ENCODE measurements at regions not wholly inside any gene's neighbourhood (a gene's known extent, or its start where the extent isn't known, plus 50 kb on each side); places are given as distances from the start of the nearest gene placed in this dataset.

DNA sequence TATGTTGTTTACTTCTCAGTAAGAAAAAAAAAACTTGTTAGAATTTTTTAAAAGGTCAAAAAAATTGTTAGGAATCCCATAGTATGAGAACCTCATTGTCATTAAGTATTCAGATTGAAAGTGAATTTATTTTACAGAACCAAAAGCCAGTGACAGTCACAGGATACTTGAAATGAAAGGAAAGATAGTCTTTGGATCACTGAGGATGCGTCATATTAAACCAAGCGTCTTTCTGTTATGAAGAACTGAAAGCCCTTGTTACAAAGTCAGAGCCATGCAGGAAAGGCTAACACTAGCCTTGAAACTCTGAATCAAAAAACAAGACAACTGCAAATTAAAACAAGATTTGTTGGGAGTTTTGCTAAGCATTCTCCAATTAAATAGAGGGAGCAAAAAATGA lies 1348.0 kb upstream of the SLC10A2 start:
- TF ChIP-seq POLR2A (IDR thresholded peaks at IDR 0.05; ENCODE audit: extremely low read depth, insufficient read length) (no peak), MYC (IDR thresholded peaks at IDR 0.05; ENCODE audit: low read depth, low read length) (no peak)
- TF ChIP-seq, protein P1, sequence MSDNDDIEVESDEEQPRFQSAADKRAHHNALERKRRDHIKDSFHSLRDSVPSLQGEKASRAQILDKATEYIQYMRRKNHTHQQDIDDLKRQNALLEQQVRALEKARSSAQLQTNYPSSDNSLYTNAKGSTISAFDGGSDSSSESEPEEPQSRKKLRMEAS (IDR thresholded peaks at IDR 0.05; ENCODE audit: low read depth, low read length): no peak
- TF ChIP-seq, protein P2, sequence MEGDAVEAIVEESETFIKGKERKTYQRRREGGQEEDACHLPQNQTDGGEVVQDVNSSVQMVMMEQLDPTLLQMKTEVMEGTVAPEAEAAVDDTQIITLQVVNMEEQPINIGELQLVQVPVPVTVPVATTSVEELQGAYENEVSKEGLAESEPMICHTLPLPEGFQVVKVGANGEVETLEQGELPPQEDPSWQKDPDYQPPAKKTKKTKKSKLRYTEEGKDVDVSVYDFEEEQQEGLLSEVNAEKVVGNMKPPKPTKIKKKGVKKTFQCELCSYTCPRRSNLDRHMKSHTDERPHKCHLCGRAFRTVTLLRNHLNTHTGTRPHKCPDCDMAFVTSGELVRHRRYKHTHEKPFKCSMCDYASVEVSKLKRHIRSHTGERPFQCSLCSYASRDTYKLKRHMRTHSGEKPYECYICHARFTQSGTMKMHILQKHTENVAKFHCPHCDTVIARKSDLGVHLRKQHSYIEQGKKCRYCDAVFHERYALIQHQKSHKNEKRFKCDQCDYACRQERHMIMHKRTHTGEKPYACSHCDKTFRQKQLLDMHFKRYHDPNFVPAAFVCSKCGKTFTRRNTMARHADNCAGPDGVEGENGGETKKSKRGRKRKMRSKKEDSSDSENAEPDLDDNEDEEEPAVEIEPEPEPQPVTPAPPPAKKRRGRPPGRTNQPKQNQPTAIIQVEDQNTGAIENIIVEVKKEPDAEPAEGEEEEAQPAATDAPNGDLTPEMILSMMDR (IDR thresholded peaks at IDR 0.05; ENCODE audit: low read depth, low read length): no peak
- no peak for DNase-seq (ENCODE audit: low read depth)
- H3K4me3 ChIP-seq (ENCODE audit: low read depth, low read length): no peak overlapping the region

DNA sequence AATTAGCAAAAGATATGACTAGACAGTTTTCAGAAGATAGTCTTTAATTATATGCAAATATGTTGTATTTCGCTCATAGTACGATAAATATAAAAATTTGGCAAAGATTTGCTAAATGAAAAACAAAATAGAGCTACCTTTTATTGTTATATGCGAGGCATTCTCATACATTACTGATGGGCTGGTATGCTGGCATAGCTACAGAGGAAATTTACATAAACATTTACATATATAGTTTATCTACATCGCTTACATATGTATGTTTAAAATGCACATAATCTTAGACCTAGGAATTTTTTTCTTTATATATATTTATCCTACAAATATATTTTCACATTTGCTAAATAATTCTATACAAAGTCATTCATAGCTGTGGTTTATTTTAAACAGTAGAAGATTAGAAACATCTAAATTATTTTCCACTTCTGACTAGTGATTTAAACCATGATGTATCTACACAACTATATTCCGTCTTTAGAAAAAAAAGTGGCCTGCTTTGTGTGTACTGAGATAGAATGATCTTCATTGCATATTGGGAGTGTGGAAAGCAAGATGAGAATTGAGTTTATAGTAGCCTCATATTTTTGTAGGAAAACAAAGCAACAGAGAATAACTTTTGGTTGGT lies 1345.0 kb upstream of the SLC10A2 start:
- no peak overlapping the region for H3K4me3 ChIP-seq (ENCODE audit: low read depth, low read length)
- DNase-seq (ENCODE audit: low read depth): no peak
- TF ChIP-seq, protein P2 (IDR thresholded peaks at IDR 0.05; ENCODE audit: low read depth, low read length): no peak
- no peak for TF ChIP-seq POLR2A (IDR thresholded peaks at IDR 0.05; ENCODE audit: extremely low read depth, insufficient read length)
- TF ChIP-seq MYC (IDR thresholded peaks at IDR 0.05; ENCODE audit: low read depth, low read length): no peak
- TF ChIP-seq, protein P1 (IDR thresholded peaks at IDR 0.05; ENCODE audit: low read depth, low read length): no peak

DNA sequence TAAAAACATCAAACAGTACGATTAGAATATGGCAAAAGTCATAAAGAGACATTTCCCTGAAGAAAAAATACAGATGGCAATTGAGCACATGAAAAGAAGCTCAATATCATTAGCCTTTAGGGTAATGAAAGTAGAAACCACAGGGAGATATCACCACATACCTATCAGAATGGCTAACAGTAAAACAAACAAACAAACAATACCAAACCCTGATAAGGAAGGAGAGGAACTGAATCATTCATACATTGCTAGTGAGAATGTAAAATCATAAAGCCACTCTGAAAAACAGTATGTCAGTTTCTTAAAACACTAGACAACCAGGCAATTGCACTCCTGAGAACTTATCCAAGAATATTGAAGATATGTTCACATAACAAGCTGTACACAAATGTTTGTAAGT lies 1342.5 kb upstream of the SLC10A2 start:
- TF ChIP-seq, protein P2 (IDR thresholded peaks at IDR 0.05; ENCODE audit: low read depth, low read length): no peak
- TF ChIP-seq MYC (IDR thresholded peaks at IDR 0.05; ENCODE audit: low read depth, low read length): no peak
- TF ChIP-seq, protein P1 (IDR thresholded peaks at IDR 0.05; ENCODE audit: low read depth, low read length): no peak
- TF ChIP-seq POLR2A (IDR thresholded peaks at IDR 0.05; ENCODE audit: extremely low read depth, insufficient read length): no peak
- DNase-seq (ENCODE audit: low read depth): no peak
- H3K4me3 ChIP-seq (ENCODE audit: low read depth, low read length): no peak overlapping the region

DNA sequence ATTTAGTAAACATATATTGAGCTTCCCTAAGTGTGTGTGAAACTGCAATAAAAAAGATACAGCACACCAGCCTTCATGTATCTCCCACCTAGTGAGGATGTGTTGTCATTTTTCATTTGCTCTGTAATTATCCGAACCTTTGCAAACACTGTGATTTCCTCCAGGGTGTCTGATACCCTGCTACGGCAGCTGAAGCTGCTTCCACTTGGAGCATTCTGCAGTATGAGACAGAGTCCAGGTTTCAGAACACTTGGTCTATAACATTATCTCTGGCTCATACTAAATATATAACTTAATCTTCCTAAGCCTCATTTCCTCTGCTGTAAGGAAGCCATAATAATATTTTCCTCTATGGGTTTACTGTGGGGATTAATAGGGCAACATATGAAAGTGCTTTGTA lies 1338.1 kb upstream of the SLC10A2 start:
- DNase-seq (ENCODE audit: low read depth): no peak
- TF ChIP-seq, protein P1 (IDR thresholded peaks at IDR 0.05; ENCODE audit: low read depth, low read length): no peak
- TF ChIP-seq MYC (IDR thresholded peaks at IDR 0.05; ENCODE audit: low read depth, low read length) (no peak), POLR2A (IDR thresholded peaks at IDR 0.05; ENCODE audit: extremely low read depth, insufficient read length) (no peak)
- TF ChIP-seq, protein P2 (IDR thresholded peaks at IDR 0.05; ENCODE audit: low read depth, low read length): no peak

DNA sequence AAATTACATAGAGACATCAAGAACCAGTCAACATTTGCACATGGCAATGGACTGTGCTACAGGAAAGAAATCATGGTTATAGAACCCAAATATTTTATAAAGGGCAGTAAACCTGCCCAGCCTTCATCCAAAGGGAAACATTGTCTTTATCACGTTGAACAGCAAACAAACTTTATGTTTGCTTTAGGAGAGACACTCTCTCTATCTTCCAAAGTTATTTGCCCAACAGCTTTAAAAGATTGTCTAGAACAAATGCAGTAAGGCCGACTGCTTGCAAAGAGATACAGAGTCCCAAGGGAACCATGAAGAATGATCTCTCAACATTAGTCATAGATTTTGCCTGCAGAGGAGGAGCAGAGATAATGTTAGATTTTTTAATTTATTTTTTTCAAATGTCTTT lies 1323.5 kb upstream of the SLC10A2 start:
- H3K4me3 ChIP-seq (ENCODE audit: low read depth, low read length): no peak overlapping the region
- TF ChIP-seq, protein P2 (IDR thresholded peaks at IDR 0.05; ENCODE audit: low read depth, low read length): no peak
- TF ChIP-seq, protein P1 (IDR thresholded peaks at IDR 0.05; ENCODE audit: low read depth, low read length): no peak
- peak; percentile 38 for DNase-seq (ENCODE audit: low read depth)

More for the DNA sequence above, 1338.1 kb upstream of the SLC10A2 start:
- no peak overlapping the region for H3K4me3 ChIP-seq (ENCODE audit: low read depth, low read length)

Measured in NB4 (cell line).